Stimulated activated CD4-positive, alpha-beta T cell treated with anti-CD3 and anti-CD28 coated beads, Interleukin-2, amount 100 ng/mL, for 48 hours (primary cell): ENCODE measurements at regions not wholly inside any gene's neighbourhood (a gene's known extent, or its start where the extent isn't known, plus 50 kb on each side); places are given as distances from the start of the nearest gene placed in this dataset.
"Not testable (repeated sequence)": the region's sequence is repeated elsewhere in the genome, so short reads cannot be mapped to it uniquely, and the experiment has no call there.

Experiments used
- DNase-seq, 2 donors: peaks; one replicate each; pipeline ENCODE4 v3.0.0-alpha.2; 2020

GRCh38 chr15:39230205-39230907, 350.5 kb upstream of the THBS1 start:
- DNase-seq = no peak

GRCh38 chr15:39230908-39231285, 350.0 kb upstream of the THBS1 start:
- no peak for DNase-seq

- no peak for DNase-seq
Measured at GRCh38 chr15:39232512-39232911, 348.4 kb upstream of the THBS1 start.

- DNase-seq = no peak
Measured at GRCh38 chr15:39235084-39235795, 345.6 kb upstream of the THBS1 start.

- DNase-seq = no peak
Measured at GRCh38 chr15:39236375-39236774, 344.5 kb upstream of the THBS1 start.

- no peak for DNase-seq
Measured at GRCh38 chr15:39238443-39238842, 342.4 kb upstream of the THBS1 start.

- DNase-seq = no peak
Measured at GRCh38 chr15:39239562-39239961, 341.3 kb upstream of the THBS1 start.

- no peak for DNase-seq
Measured at GRCh38 chr15:39242345-39242744, 338.5 kb upstream of the THBS1 start.

GRCh38 chr15:39243396-39243795, 337.5 kb upstream of the THBS1 start:
- DNase-seq = no peak

- no peak for DNase-seq
Measured at GRCh38 chr15:39244776-39245175, 336.1 kb upstream of the THBS1 start.

- no peak for DNase-seq
Measured at GRCh38 chr15:39246523-39246922, 334.4 kb upstream of the THBS1 start.

- DNase-seq = no peak
Measured at GRCh38 chr15:39247574-39247973, 333.3 kb upstream of the THBS1 start.

- DNase-seq = no peak
Measured at GRCh38 chr15:39248204-39248603, 332.7 kb upstream of the THBS1 start.

GRCh38 chr15:39250001-39250400, 330.9 kb upstream of the THBS1 start:
- DNase-seq = no peak

- no peak for DNase-seq
Measured at GRCh38 chr15:39250460-39251186, 330.3 kb upstream of the THBS1 start.

GRCh38 chr15:39251413-39252133, 329.3 kb upstream of the THBS1 start:
- no peak for DNase-seq

GRCh38 chr15:39252134-39252470, 328.8 kb upstream of the THBS1 start:
- no peak for DNase-seq

GRCh38 chr15:39253552-39253951, 327.3 kb upstream of the THBS1 start:
- no peak for DNase-seq

GRCh38 chr15:39254181-39254580, 326.7 kb upstream of the THBS1 start:
- no peak for DNase-seq

GRCh38 chr15:39255760-39256159, 325.1 kb upstream of the THBS1 start:
- DNase-seq = no peak

- no peak for DNase-seq
Measured at GRCh38 chr15:39260391-39260790, 320.5 kb upstream of the THBS1 start.

GRCh38 chr15:39260791-39261190, 320.1 kb upstream of the THBS1 start:
- no peak for DNase-seq

- not testable (repeated sequence) for DNase-seq
Measured at GRCh38 chr15:39261397-39262183, 319.3 kb upstream of the THBS1 start.
